ENCODE measurements at regions not wholly inside any gene's neighbourhood (a gene's known extent, or its start where the extent isn't known, plus 50 kb on each side); places are given as distances from the start of the nearest gene placed in this dataset.

GRCh38 chr10:120761951-120762350 is 89.2 kb upstream of the WDR11 start:
- Histone ChIP-seq H3K4me1 (ENCODE audit: control insufficient read depth in 2 of 3, insufficient read depth in 2 of 3, low read depth in 1 of 3, low read length in 3 of 3) (no peaks in the 10 kb centered on the region), H3K27ac (ENCODE audit: low read depth in 2 of 2, low read length in 2 of 2) (no peak overlapping the region), H3K9me3 (ENCODE audit: control insufficient read depth in 2 of 3, insufficient read depth in 1 of 3, low read length in 3 of 3) (no peaks in the 10 kb centered on the region), H3K27me3 (ENCODE audit: control insufficient read depth, insufficient read depth, low read length) (no peaks in the 10 kb centered on the region), H3K36me3 (ENCODE audit: control insufficient read depth in 2 of 3, insufficient read depth in 3 of 3, low read length in 3 of 3) (no peaks in the 10 kb centered on the region), H3K4me3 (ENCODE audit: low read length in 3 of 3) (no peak overlapping the region), H3K9ac (ENCODE audit: low read length in 3 of 3) (no peak overlapping the region)
- no peak for FAIRE-seq
- DNase-seq = no peak
- intact Hi-C loops (cut with DNase I) = no loop called here
- no peak for TF ChIP-seq CTCF (IDR thresholded peaks at IDR 0.05; ENCODE audit: borderline replicate concordance, extremely low read depth, insufficient read depth)

GRCh38 chr10:120765226-120765803 is 85.8 kb upstream of the WDR11 start:
- Histone ChIP-seq H3K36me3 (ENCODE audit: control insufficient read depth in 2 of 3, insufficient read depth in 3 of 3, low read length in 3 of 3) (no peaks in the 10 kb centered on the region), H3K4me1 (ENCODE audit: control insufficient read depth in 2 of 3, insufficient read depth in 2 of 3, low read depth in 1 of 3, low read length in 3 of 3) (no peaks in the 10 kb centered on the region), H3K9me3 (ENCODE audit: control insufficient read depth in 2 of 3, insufficient read depth in 1 of 3, low read length in 3 of 3) (no peaks in the 10 kb centered on the region), H3K27ac (ENCODE audit: low read depth in 2 of 2, low read length in 2 of 2) (no peak overlapping the region), H3K27me3 (ENCODE audit: control insufficient read depth, insufficient read depth, low read length) (no peaks in the 10 kb centered on the region), H3K4me3 (ENCODE audit: low read length in 3 of 3) (no peak overlapping the region), H3K9ac (ENCODE audit: low read length in 3 of 3) (no peak overlapping the region)
- intact Hi-C loops (cut with DNase I) = no loop called here
- TF ChIP-seq CTCF (IDR thresholded peaks at IDR 0.05; ENCODE audit: borderline replicate concordance, extremely low read depth, insufficient read depth) = no peak
- DNase-seq (no peak), FAIRE-seq (no peak)

- FAIRE-seq (no peak), DNase-seq (no peak)
- H3K4me1 ChIP-seq (ENCODE audit: control insufficient read depth in 2 of 3, insufficient read depth in 2 of 3, low read depth in 1 of 3, low read length in 3 of 3) = no peaks in the 10 kb centered on the region
- no peak overlapping the region for H3K4me3 ChIP-seq (ENCODE audit: low read length in 3 of 3)
- intact Hi-C loops (cut with DNase I) = no loop called here
- no peaks in the 10 kb centered on the region for H3K36me3 ChIP-seq (ENCODE audit: control insufficient read depth in 2 of 3, insufficient read depth in 3 of 3, low read length in 3 of 3)
- H3K9me3 ChIP-seq (ENCODE audit: control insufficient read depth in 2 of 3, insufficient read depth in 1 of 3, low read length in 3 of 3) = no peaks in the 10 kb centered on the region
- no peak overlapping the region for H3K9ac ChIP-seq (ENCODE audit: low read length in 3 of 3)
- TF ChIP-seq CTCF (IDR thresholded peaks at IDR 0.05; ENCODE audit: borderline replicate concordance, extremely low read depth, insufficient read depth) = no peak
- no peaks in the 10 kb centered on the region for H3K27me3 ChIP-seq (ENCODE audit: control insufficient read depth, insufficient read depth, low read length)
- H3K27ac ChIP-seq (ENCODE audit: low read depth in 2 of 2, low read length in 2 of 2) = no peak overlapping the region
These were observed 82.9 kb upstream of the WDR11 start for GRCh38 chr10:120768227-120768626.

- H3K27me3 ChIP-seq (ENCODE audit: control insufficient read depth, insufficient read depth, low read length) = no peaks in the 10 kb centered on the region
- no peak overlapping the region for H3K27ac ChIP-seq (ENCODE audit: low read depth in 2 of 2, low read length in 2 of 2)
- DNase-seq (peak in 1 of 5 donors; percentile 47), FAIRE-seq (no peak)
- intact Hi-C loops (cut with DNase I) = no loop called here
- no peaks in the 10 kb centered on the region for H3K9me3 ChIP-seq (ENCODE audit: control insufficient read depth in 2 of 3, insufficient read depth in 1 of 3, low read length in 3 of 3)
- H3K36me3 ChIP-seq (ENCODE audit: control insufficient read depth in 2 of 3, insufficient read depth in 3 of 3, low read length in 3 of 3) = no peaks in the 10 kb centered on the region
- H3K9ac ChIP-seq (ENCODE audit: low read length in 3 of 3) = no peak overlapping the region
- TF ChIP-seq CTCF (IDR thresholded peaks at IDR 0.05; ENCODE audit: borderline replicate concordance, extremely low read depth, insufficient read depth) = no peak
- H3K4me3 ChIP-seq (ENCODE audit: low read length in 3 of 3) = no peak overlapping the region
- no peaks in the 10 kb centered on the region for H3K4me1 ChIP-seq (ENCODE audit: control insufficient read depth in 2 of 3, insufficient read depth in 2 of 3, low read depth in 1 of 3, low read length in 3 of 3)
These were observed 80.7 kb upstream of the WDR11 start for GRCh38 chr10:120770496-120770895.
